GM19193 (cell line): ENCODE measurements at regions not wholly inside any gene's neighbourhood (a gene's known extent, or its start where the extent isn't known, plus 50 kb on each side); places are given as distances from the start of the nearest gene placed in this dataset.

Experiments
- POLR2A ChIP-seq: IDR thresholded peaks from 4 replicates; pipeline ENCODE4 v1.6.1; 2011; ENCODE audit not compliant: insufficient read depth, insufficient read length; ENCODE audit errors: extremely low read depth

DNA sequence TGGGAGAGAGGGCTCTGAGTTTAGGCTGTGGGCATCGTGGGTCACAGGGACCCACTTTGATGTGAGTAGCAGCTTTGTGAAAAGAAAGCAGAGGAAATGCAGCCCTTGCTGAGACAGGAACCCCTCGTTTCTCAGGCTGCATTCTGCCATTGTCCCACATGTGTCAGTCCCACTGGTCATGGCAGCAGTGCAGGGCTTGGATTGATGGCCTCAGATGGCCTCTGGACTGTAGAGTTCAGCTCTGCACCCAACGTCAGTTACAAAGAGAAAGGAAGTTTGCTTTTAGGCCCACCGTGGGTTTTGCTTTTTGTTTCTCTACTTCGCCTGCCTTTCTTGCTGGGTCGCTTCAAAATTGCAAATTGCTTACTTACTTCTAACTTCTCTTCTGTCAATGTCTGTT is 248.3 kb upstream of the KLF3 start:
- TF ChIP-seq POLR2A: no peak

DNA sequence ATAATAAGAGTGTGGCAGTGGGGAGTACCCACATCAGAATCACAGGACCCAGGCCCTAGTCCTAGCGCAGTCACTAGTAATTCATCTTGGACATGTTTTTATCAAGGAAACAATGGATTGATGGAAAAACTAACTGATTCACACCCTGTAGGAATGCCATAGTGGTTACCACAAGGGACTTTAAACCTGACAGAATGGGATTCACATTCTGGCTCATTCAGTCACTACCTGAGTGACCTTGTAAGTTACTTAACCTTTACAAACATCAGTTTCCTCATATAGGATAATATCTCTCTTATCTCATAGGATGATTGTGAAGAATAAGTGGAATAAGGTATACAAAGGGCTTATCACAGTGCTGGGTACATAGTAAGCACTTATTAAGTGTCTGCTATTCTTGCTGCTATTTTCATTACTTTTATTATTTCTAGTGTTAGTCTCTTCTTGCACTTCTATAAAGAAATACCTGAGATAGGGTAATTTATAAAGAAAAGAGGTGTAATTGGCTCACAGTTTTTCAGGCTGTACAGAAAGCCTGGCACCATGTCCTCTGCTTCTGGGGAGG is 247.5 kb upstream of the KLF3 start:
- TF ChIP-seq POLR2A: no peak

DNA sequence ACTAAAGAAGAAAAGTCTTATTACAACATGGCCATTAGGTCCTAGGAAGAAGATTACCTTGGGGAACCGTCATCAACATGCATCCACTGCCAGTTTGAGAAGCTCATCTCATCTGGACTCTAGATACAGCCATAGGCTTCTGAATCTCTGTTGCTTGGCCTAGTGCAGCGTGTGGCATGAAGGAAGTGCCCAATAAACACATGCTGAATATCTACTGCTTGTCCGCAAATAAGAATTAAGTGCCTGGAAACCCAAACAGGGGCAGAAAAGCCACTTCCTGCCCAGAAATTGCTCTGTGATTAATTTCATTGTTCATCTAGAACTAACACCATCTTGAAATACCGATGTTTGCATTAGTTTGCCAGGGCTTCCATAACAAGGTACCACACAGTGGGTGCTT is 241.1 kb upstream of the KLF3 start:
- no peak for TF ChIP-seq POLR2A

DNA sequence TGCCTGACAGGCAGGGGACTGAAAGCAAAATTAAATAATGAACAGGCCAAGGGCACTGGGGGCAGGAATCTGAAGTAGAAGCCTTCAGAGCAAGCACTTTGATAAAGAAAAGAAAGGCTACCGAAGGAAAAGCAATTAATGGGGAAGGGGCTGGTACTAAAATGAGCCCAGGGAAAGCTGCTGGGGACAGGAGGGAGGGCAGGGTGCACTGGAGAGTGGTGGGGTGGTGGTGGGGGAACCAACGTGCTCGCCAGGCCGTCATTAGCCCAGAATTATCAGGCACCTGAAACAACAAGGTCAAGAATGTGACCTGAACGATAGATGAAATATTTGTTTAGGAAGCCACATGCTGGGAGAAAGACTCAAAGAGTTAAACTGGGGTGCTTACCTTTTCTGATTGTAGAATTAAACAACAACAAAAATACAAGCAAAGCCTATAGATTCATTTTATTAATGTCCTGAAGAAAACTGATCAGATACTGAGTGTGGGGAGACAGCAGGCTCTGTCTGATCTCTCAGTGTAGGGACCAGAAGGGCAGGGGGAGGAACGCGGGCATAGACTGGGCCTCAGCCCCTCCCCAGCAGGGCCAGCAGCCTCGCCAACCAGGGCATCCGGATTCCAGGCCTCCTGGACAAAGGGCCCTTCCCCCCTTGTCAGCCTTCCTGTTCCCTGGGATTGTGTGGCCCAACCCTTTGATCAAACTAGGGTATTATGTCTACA is 239.7 kb upstream of the KLF3 start:
- TF ChIP-seq POLR2A: no peak

- no peak for TF ChIP-seq POLR2A
Observed at GRCh38 chr4:38426532-38426931, 237.5 kb upstream of the KLF3 start.

DNA sequence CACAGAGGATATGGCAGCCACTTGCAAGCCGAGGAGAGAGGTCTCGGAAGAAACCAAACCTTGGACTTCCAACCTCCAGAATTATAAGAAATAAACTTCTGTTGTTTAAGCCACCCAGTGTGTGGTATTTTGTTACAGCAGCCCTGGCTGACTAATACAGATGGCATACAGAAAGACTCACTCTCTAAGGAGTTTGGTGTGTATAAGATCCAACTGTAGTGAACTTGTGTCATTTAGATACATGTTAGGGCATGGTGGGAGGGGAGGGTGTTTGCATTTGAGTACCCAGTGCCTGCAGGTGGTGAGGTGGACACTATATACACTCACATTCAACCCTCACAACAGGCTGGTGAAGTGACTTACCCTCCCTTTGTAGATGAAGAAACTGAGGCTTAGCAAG is 233.2 kb upstream of the KLF3 start:
- no peak for TF ChIP-seq POLR2A

DNA sequence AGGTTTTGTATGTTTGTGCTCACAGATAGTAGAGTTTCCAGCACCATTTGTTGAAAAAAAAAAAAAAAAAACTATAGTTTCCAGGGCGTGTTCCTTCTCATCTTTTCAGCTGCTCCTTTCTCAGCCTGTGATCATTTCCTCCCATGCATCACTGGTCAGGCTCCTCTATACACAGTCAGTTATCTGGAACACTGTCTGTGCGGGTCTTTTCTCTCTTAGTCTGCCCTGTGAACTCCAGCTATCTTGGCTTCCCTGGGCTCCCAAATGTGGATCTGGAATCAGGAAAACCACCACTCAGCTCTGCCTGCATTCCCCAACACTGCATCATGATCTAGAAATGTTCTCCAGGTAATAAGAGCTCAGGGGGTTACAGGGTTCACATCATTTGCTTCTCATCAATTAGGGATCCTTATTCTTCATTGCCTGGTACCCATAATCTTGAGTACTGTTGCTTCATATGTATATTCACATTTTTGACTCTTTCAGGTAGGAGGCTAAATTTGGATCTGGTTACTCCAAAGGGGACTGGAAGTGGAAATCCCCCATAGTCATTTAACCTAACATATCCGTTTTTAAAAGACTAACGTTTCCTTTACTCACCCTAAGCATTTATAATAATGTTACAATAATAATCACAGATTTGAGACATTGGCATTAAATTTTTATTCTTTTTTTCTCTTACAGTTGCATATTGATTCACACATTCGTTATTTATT is 221.8 kb upstream of the KLF3 start:
- no peak for TF ChIP-seq POLR2A

- TF ChIP-seq POLR2A: no peak
Observed at GRCh38 chr4:38449506-38450174, 214.4 kb upstream of the KLF3 start.

- TF ChIP-seq POLR2A: no peak
Observed at GRCh38 chr4:38452009-38452408, 212.0 kb upstream of the KLF3 start.

GRCh38 chr4:38452542-38452941 is 211.5 kb upstream of the KLF3 start:
- TF ChIP-seq POLR2A: no peak

- TF ChIP-seq POLR2A: no peak
Observed at GRCh38 chr4:38453253-38453881, 210.6 kb upstream of the KLF3 start.

DNA sequence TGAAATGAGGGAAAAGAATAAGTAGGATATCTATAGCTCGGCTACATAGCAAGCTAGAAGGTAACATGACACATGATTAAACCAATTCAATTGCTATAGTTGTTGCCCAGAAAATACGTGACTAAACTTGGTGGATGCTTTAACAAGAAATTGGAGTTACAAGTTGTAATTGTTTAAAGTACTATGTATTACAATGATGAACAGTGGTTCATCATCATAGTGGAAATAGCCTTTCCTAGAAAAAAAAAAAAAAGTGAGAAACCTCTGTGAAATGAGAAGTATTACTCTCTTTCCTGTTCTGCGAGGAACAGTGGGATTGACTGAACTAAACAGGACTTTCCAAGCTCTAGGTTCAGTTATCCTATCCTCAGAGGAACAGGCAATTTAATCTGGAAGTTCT is 209.7 kb upstream of the KLF3 start:
- no peak for TF ChIP-seq POLR2A

DNA sequence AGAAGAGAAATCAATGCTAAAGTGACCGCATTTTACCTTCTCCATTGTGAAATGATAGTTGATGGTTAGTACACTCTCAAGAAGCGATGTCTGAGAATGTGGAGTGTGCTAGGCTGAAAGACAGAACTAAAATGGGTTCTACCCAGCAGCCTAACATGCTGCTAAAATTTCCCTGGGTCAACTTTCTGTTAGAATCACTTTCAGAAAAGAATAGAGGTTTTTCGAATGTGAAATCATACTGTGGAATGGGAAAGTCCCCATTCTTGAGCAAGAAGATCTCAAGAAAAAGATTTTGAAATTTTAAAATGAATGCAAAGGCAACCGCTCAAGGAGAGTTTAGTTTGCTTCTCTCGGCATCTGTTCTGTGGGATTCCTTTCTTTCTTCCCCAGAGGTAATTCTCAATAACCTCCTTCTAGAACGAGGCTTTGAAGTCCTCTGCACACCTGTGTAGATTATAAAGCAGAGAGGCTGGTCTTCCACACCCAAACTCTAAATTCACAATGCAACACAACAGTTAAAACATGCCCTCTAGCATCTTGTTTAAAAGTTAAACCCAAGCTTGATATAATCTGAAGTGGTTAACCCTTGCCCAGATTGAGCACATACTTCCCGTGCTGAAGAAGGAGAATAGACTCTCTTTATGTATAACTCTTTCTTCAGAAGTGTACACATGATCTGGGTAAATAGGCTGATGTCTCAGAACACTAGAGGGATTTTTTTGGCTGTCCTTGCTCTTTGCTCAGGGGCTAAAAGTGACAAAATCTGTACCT is 208.7 kb upstream of the KLF3 start:
- no peak for TF ChIP-seq POLR2A

GRCh38 chr4:38456096-38456495 is 207.9 kb upstream of the KLF3 start:
- no peak for TF ChIP-seq POLR2A
